GM19468 (cell line): ENCODE measurements at regions not wholly inside any gene's neighbourhood (a gene's known extent, or its start where the extent isn't known, plus 50 kb on each side); places are given as distances from the start of the nearest gene placed in this dataset.
"Not testable (repeated sequence)": the region's sequence is repeated elsewhere in the genome, so short reads cannot be mapped to it uniquely, and the experiment has no call there.

Experiments
- ATAC-seq: cut with Tn5 transposase; IDR thresholded peaks from one replicate; pipeline ENCODE4 v1.9.1; 2021; ENCODE audit warnings: mild to moderate bottlenecking, moderate library complexity, moderate number of reproducible peaks; ENCODE audit not compliant: unreplicated experiment; ENCODE audit errors: extremely low read depth

DNA sequence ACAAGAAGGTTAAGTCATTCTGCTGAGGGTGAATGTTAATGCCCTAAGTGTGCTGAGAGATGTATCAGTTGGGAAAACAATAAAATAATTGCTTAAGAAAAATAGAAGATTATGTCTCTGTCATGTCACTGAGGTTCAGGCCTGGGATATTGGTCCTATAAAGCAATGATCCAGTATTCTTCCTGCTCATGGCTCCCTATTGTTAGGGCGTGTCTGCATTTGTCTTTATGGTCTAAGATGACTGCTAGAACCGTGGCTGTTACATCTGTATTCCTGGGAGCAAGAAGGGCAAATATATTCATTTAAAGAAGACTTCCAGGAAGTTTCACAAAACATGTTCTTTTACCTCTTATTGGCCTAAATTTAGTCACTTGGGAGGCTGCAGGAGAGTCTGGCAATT lies 125.0 kb downstream of the KCNE4 start:
- ATAC-seq = no peak

DNA sequence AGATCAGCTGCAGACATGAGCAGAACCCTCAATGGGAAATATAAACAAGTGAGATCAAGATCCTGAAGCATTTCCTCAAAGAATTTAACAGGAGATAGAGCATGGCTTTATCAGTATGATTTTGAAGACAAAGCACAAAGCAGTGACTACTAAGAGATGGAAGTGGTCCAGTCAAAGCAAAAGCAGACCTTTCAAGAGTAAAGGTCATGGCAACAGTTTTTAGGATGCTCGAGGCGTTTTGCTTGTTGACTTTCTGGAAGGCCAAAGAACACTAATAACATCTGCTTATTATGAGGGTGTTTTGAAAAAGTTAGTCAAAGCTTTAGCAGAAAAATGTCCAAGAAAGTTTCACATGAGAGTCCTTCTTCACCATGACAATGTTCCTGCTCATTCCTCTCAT lies 128.5 kb downstream of the KCNE4 start:
- ATAC-seq = no peak

DNA sequence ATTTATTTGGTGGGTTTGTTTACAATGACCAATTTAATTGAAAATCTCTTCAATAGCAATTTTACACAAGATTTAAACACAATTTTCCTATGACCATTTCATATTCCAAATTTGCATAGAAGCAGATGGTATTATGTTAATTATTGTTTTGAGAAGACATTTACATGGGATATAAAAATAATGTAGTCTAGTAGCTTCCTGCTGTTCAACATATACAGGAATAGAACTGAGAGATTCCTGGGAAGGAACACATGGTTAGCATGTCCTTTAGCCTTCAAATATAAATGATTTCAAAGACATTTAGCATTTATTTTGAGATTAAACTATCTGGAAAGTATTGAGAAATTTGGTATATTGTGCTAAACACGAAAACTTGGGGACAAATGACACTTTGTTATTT lies 129.6 kb downstream of the KCNE4 start:
- no peak for ATAC-seq

- ATAC-seq = no peak
These were observed 130.4 kb downstream of the KCNE4 start for GRCh38 chr2:223182356-223182755.

DNA sequence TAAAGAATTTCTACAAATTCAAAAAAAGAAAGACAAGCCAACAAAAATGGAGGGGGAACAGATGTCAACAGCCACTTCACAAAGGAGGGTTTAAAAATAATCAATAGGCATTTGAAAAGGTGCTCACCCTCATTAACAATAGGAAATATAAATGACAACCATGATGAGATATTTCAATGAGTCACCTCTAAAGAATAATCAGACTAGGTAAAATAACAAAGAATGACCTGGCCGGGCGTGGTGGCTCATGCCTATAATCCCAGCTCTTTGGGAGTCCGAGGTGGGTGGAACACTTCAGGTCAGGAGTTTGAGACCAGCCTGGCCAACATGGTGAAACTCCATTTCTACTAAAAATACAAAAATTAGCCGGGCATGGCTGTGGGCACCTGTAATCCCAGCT lies 133.6 kb downstream of the KCNE4 start:
- ATAC-seq = no peak

- ATAC-seq = no peak
These were observed 135.3 kb downstream of the KCNE4 start for GRCh38 chr2:223187256-223187655.

DNA sequence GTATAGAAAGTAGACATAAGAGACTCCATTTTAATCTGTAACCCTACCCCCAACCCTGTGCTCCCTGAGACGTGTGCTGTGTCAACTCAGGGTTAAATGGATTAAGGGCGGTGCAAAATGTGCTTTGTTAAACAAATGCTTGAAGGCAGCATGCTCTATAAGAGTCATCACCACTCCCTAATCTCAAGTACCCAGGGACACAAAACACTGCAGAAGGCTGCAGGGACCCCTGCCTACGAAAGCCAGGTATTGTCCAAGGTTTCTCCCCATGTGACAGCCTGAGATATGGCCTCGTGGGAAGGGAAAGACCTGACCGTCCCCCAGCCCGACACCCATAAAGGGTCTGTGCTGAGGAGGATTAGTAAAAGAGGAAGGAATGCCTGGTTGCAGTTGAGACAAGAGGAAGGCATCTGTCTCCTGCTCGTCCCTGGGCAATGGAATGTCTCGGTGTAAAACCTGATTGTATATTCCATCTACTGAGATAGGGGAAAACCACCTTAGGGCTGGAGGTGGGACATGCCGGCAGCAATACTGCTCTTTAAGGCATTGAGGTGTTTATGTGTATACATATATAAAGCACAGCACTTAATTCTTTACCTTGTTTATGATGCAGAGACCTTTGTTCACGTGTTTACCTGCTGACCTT lies 138.7 kb downstream of the KCNE4 start:
- not testable (repeated sequence) for ATAC-seq

- no peak for ATAC-seq
These were observed 144.3 kb downstream of the KCNE4 start for GRCh38 chr2:223196331-223196730.

- ATAC-seq = no peak
These were observed 145.1 kb downstream of the KCNE4 start for GRCh38 chr2:223197046-223197445.

- no peak for ATAC-seq
These were observed 147.8 kb downstream of the KCNE4 start for GRCh38 chr2:223199531-223200515.

- no peak for ATAC-seq
These were observed 152.3 kb downstream of the KCNE4 start for GRCh38 chr2:223203971-223204929.

- ATAC-seq = no peak
These were observed 158.5 kb downstream of the KCNE4 start for GRCh38 chr2:223210489-223210888.

DNA sequence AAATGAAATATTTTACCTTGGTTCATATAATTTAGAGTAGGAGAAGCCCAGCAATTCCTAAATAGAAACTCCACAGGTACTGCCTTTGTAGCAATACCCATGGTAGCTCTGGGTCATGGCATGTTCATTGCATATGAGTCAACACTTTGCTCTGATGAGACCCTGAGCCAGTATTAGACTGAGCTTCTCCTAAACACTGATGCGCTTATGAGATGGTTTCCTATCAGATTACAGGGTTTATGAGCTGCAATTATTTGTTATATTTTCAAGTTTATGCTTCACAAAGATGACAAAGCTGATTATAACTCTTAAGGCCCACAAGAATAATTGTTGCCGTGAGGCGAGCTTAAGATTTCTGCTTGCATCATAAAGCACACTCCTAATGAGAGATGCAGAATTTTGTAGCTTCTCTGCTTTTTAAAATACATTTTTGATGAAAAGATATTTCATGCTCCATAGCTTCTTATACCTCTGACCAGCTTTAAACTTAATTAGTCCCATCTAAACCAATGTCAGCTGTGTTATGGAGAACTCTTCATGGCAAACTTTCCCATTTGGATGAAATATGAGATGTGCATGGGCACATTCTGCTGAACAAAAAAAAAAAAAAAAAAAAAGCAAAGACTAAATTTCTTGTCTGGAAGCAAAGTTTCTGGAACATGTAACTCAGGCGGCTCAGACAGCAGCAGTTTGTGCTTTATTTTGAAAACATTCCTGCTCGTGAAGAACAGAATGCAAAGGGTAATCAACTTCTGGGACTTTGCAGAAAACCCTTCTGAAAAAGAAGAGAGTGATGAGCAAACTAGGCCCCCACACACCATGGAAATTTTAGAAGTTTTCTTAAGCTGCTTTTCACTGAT lies 162.6 kb downstream of the KCNE4 start:
- ATAC-seq = no peak

- ATAC-seq = no peak
These were observed 163.2 kb downstream of the KCNE4 start for GRCh38 chr2:223215254-223215516.

GRCh38 chr2:223217373-223217772 lies 165.4 kb downstream of the KCNE4 start:
- ATAC-seq = no peak

DNA sequence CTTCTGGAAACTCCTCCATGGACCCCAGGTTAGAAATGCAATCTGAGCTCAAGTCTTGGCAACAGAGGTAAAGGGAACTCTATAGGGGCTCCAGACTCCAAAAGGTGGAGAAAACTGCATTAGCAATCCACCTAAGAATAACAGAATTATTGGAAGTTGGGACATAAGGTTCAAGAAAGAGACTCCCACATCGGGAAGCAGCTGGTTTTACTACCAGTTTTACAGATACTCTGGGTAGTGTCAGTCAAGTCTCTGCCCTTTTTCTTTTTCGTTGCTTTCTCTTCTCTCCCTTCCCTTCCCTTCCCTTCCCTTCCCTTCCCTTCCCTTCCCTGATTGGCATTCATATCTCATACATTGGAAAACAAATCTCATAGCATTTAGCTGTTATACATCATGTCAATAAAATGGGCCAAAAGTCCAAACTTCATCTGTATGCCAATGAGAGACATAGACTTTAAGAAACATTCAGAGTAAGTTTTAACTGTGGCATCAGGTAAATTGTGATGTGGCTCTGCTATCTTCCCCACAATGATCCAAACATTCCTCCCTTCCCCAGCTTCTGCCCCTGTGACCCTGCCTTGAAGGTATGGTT lies 166.7 kb downstream of the KCNE4 start:
- no peak for ATAC-seq

DNA sequence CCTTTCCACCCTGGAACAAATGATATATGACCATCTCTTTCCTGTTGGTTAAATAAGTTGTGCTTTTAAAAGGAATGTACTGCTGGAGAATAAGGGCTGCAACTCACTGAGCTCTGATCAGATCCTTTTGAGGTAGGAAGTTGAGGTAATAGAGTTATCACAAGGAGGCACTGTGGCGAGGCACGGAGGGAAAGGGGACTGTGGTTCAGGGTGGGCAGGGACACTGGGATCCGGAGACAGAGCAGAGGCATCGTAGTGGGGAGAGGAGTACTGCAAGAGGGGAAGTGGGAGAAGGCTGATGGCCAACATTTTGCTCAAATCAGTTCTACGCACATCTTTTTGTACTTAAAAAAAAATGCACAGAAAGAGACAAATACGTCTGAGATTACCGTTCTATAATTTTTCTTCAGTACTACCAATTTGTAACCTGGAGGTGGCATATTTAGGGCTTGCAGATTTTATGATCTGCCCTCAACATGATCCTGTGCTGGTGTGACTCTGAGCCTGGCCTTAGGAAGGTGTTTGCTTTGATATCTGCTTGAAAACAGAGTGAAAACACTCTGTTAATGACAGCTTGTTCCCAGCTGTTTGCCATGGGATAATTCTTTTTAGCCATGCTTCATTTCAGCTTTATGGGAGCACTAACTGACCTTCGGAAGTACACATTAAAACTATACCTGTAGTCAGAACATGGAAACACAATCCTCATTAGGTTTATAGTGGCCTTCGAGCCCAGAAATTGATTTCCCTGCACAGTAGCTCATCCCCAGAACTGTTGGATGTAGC lies 168.1 kb downstream of the KCNE4 start:
- ATAC-seq = no peak

- ATAC-seq = no peak
These were observed 168.6 kb downstream of the KCNE4 start for GRCh38 chr2:223220658-223220925.
